ENCODE measurements at regions not wholly inside any gene's neighbourhood (a gene's known extent, or its start where the extent isn't known, plus 50 kb on each side); places are given as distances from the start of the nearest gene placed in this dataset.

GRCh38 chr12:4014444-4014843, 141.2 kb upstream of the PARP11 start:
- TF ChIP-seq CTCF (IDR thresholded peaks at IDR 0.05): no peak
- TF ChIP-seq EZH2 (IDR thresholded peaks at IDR 0.05; ENCODE audit: borderline replicate concordance, insufficient read depth, low read depth, low read length, poor library complexity, severe bottlenecking): no peak
